ENCODE measurements at regions not wholly inside any gene's neighbourhood (a gene's known extent, or its start where the extent isn't known, plus 50 kb on each side); places are given as distances from the start of the nearest gene placed in this dataset.

GRCh38 chr1:25047506-25048240 lies 117.6 kb upstream of the RUNX3 start:
- Histone ChIP-seq H3K9me3 (no peaks in the 10 kb centered on the region), H3K4me1 (no peaks in the 10 kb centered on the region), H3K36me3 (no peaks in the 10 kb centered on the region), H3K27ac (no peak overlapping the region), H3K4me3 (no peak overlapping the region), H3K27me3 (no peaks in the 10 kb centered on the region)
- no peak for DNase-seq (ENCODE audit: extremely low spot score in 2 of 2)
- intact Hi-C loops (cut with DNase I): no loop called here
- TF ChIP-seq POLR2AphosphoS5 (IDR thresholded peaks at IDR 0.05; ENCODE audit: insufficient read depth in 1 of 2, low read depth in 1 of 2) (no peak), POLR2A (IDR thresholded peaks at IDR 0.05) (no peak), CTCF (IDR thresholded peaks at IDR 0.05) (no peak)

DNA sequence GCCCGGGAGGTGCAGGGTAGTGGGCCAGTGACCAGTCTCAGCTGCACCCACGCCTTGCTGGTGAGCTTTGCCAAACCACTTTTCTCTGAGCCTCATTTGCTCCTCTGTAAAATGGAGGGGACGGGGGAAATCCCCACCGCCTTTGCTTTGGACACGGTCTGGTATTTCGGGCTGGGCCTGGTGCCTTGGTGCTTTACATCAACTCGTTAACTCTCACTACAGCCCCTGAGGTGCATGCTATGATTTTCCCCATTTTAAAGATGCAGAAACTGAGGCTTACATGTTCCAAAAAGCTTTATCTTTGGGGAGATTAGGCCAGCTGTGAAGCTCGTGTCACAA lies 116.1 kb upstream of the RUNX3 start:
- Histone ChIP-seq H3K36me3 (no peaks in the 10 kb centered on the region), H3K9me3 (no peaks in the 10 kb centered on the region), H3K27me3 (no peaks in the 10 kb centered on the region), H3K4me1 (no peaks in the 10 kb centered on the region), H3K27ac (no peak overlapping the region), H3K4me3 (no peak overlapping the region)
- TF ChIP-seq CTCF (IDR thresholded peaks at IDR 0.05): no peak
- no peak for TF ChIP-seq POLR2AphosphoS5 (IDR thresholded peaks at IDR 0.05; ENCODE audit: insufficient read depth in 1 of 2, low read depth in 1 of 2)
- no peak for TF ChIP-seq POLR2A (IDR thresholded peaks at IDR 0.05)
- DNase-seq (ENCODE audit: extremely low spot score in 2 of 2): no peak
- intact Hi-C loops (cut with DNase I): no loop called here

- TF ChIP-seq CTCF (IDR thresholded peaks at IDR 0.05) (no peak), POLR2AphosphoS5 (IDR thresholded peaks at IDR 0.05; ENCODE audit: insufficient read depth in 1 of 2, low read depth in 1 of 2) (no peak), POLR2A (IDR thresholded peaks at IDR 0.05) (no peak)
- intact Hi-C loops (cut with DNase I): no loop called here
Observed at GRCh38 chr1:25045480-25046193, 115.6 kb upstream of the RUNX3 start.

GRCh38 chr1:25043228-25043580 lies 113.1 kb upstream of the RUNX3 start:
- Histone ChIP-seq H3K27ac (no peak overlapping the region), H3K27me3 (no peaks in the 10 kb centered on the region), H3K36me3 (no peaks in the 10 kb centered on the region), H3K4me3 (no peak overlapping the region), H3K9me3 (no peaks in the 10 kb centered on the region), H3K4me1 (no peaks in the 10 kb centered on the region)
- TF ChIP-seq POLR2AphosphoS5 (IDR thresholded peaks at IDR 0.05; ENCODE audit: insufficient read depth in 1 of 2, low read depth in 1 of 2) (no peak), CTCF (IDR thresholded peaks at IDR 0.05) (no peak), POLR2A (IDR thresholded peaks at IDR 0.05) (no peak)
- no peak for DNase-seq (ENCODE audit: extremely low spot score in 2 of 2)
- intact Hi-C loops (cut with DNase I): no loop called here

More at GRCh38 chr1:25045480-25046193, 115.6 kb upstream of the RUNX3 start:
- no peaks in the 10 kb centered on the region for H3K36me3 ChIP-seq
- H3K27ac ChIP-seq: no peak overlapping the region
- no peaks in the 10 kb centered on the region for H3K27me3 ChIP-seq
- DNase-seq (ENCODE audit: extremely low spot score in 2 of 2): no peak
- H3K4me3 ChIP-seq: no peak overlapping the region
- no peaks in the 10 kb centered on the region for H3K9me3 ChIP-seq
- H3K4me1 ChIP-seq: no peaks in the 10 kb centered on the region
